Spleen (tissue), 11 donors: ENCODE measurements at regions not wholly inside any gene's neighbourhood (a gene's known extent, or its start where the extent isn't known, plus 50 kb on each side); places are given as distances from the start of the nearest gene placed in this dataset.

ENCODE experiments used
- DNase-seq: peaks from one replicate; pipeline ENCODE4 v3.0.0-alpha.2; 2020
- H3K27ac ChIP-seq, 8 donors: fragments of 200-600 bp; sonication (generic) in 7 of 8; 1 replicate in 4 of 8; 2 replicates in 4 of 8; pipeline versions ENCODE4 v1.5.0 to v1.8.0; 2016 to 2021; ENCODE audit warnings: inconsistent platforms in 4 of 8, mild to moderate bottlenecking in 4 of 8, moderate library complexity in 1 of 8
- H3K27me3 ChIP-seq, 7 donors: fragments of 200-600 bp; sonication (generic) in 6 of 7; replicated peaks in 1 of 7; 1 replicate in 4 of 7; 2 replicates in 3 of 7; pipeline versions ENCODE4 v1.5.0 to v1.8.0; 2016 to 2021; ENCODE audit warnings: inconsistent platforms in 3 of 7, mild to moderate bottlenecking in 1 of 7
- H3K36me3 ChIP-seq, 6 donors: fragments of 200-600 bp; sonication (generic) in 5 of 6; 1 replicate in 4 of 6; 2 replicates in 2 of 6; pipeline versions ENCODE4 v1.5.0 to v1.8.0; 2016 to 2021; ENCODE audit warnings: inconsistent platforms in 2 of 6
- H3K4me1 ChIP-seq, 6 donors: fragments of 200-600 bp; sonication (generic) in 5 of 6; 1 replicate in 3 of 6; 2 replicates in 3 of 6; pipeline versions ENCODE4 v1.5.0 to v1.8.0; 2016 to 2021; ENCODE audit warnings: inconsistent platforms in 3 of 6
- H3K4me3 ChIP-seq, 8 donors: fragments of 200-600 bp; sonication (generic) in 7 of 8; 1 replicate in 4 of 8; 2 replicates in 4 of 8; pipeline versions ENCODE4 v1.5.0 to v1.8.0; 2016 to 2021; ENCODE audit warnings: inconsistent platforms in 4 of 8, mild to moderate bottlenecking in 4 of 8, moderate library complexity in 2 of 8
- H3K9me3 ChIP-seq, 8 donors: fragments of 200-600 bp; sonication (generic) in 7 of 8; 1 replicate in 4 of 8; 2 replicates in 4 of 8; pipeline versions ENCODE4 v1.5.0 to v1.8.0; 2016 to 2021; ENCODE audit warnings: inconsistent platforms in 4 of 8
- POLR2A ChIP-seq, 3 donors: fragments of 450-650 bp; IDR thresholded peaks; one replicate each; pipeline ENCODE4 v1.5.1; 2017; ENCODE audit warnings: antibody characterized with exemption in 3 of 3, mild to moderate bottlenecking in 1 of 3
- POLR2AphosphoS5 ChIP-seq, 3 donors: sonication (generic); formaldehyde crosslinking; IDR thresholded peaks; one replicate each; pipeline ENCODE4 v1.5.1; 2017; ENCODE audit warnings: antibody characterized with exemption in 3 of 3
- WGBS, 5 donors: extraction: QIAGEN DNeasy Blood & Tissue Kit in 3 of 5; methylation state at CpG; one replicate each; pipeline versions ENCODE4 v1.1.5 to v1.1.7; 2013 to 2018; 5-methylcytosine and 5-hydroxymethylcytosine counted together
- intact Hi-C: fragments of 100-400 bp; cut with DNase I; formaldehyde crosslinking; loops from one replicate; pipeline ENCODE4 v1.15.0; 2023; ENCODE audit warnings: low total_unique reads
- TF ChIP-seq, protein P1 (sequence below), 11 experiments: fragments of 200-600 bp in 7 of 11; fragments of 450-650 bp in 4 of 11; sonication (generic) in 4 of 11; IDR thresholded peaks in 8 of 11; conservative IDR thresholded peaks in 3 of 11; 1 replicate in 7 of 11; 2 replicates in 4 of 11; pipeline versions ENCODE4 v1.4.0 to v1.8.0; 2016 to 2021; ENCODE audit warnings: antibody characterized with exemption in 11 of 11, inconsistent platforms in 4 of 11, mild to moderate bottlenecking in 1 of 11
- donor health status: healthy with polysubstance abuse.
- donor health status: DM: no; HTN: no; CAD: no; lungs with moderate emphysema.
- donor health status: DM: no; HTN: no; CAD: no.
- donor health status: Bipolar disorder and iron deficiency.
- donor health status: healthy.
- donor health status: DM: no; HTN: no; CAD: no.
- donor health status: DM: yes; HTN: yes; CAD: no.

DNA sequence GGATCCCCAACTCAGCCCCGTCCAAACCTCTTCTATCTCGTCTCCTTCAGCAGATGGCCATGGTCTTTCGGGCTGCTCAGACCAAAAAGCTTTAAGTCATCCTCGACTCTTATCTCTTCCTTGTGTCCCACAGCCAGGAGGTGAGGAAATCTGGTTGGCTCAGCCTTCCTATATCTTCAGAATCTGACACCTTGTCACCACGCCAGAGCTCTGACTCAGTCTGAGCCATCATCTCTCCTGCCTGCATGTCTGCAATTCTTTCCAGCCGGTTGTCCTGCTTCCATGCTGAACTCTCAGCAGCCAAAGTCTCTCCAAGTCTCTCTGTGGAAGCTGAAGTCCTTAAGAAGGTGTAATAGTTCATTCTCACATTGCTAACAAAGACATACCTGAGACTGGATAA is 419.3 kb upstream of the ADAMTS16 start:
- no peak overlapping the region for H3K27ac ChIP-seq
- TF ChIP-seq POLR2A (IDR thresholded peaks at IDR 0.05) = no peak
- no peak for TF ChIP-seq POLR2AphosphoS5 (IDR thresholded peaks at IDR 0.05)
- TF ChIP-seq, protein P1, sequence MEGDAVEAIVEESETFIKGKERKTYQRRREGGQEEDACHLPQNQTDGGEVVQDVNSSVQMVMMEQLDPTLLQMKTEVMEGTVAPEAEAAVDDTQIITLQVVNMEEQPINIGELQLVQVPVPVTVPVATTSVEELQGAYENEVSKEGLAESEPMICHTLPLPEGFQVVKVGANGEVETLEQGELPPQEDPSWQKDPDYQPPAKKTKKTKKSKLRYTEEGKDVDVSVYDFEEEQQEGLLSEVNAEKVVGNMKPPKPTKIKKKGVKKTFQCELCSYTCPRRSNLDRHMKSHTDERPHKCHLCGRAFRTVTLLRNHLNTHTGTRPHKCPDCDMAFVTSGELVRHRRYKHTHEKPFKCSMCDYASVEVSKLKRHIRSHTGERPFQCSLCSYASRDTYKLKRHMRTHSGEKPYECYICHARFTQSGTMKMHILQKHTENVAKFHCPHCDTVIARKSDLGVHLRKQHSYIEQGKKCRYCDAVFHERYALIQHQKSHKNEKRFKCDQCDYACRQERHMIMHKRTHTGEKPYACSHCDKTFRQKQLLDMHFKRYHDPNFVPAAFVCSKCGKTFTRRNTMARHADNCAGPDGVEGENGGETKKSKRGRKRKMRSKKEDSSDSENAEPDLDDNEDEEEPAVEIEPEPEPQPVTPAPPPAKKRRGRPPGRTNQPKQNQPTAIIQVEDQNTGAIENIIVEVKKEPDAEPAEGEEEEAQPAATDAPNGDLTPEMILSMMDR (IDR thresholded peaks at IDR 0.05 in 8 of 11, conservative IDR thresholded peaks at IDR 0.05 in 3 of 11) = no peak
- no peak overlapping the region for H3K4me3 ChIP-seq
- no peaks in the 10 kb centered on the region for H3K36me3 ChIP-seq
- H3K4me1 ChIP-seq = no peaks in the 10 kb centered on the region
- no peak for DNase-seq
- intact Hi-C loops = no loop called here
- 72 to 85% (median 79%) methylated on average over 6 of the region's 6 CpGs for WGBS, 5 donors
- H3K27me3 ChIP-seq = no peaks in the 10 kb centered on the region
- peaks cover 0 to 6% (median 0%) of the 10 kb centered on the region in 8 donors for H3K9me3 ChIP-seq

DNA sequence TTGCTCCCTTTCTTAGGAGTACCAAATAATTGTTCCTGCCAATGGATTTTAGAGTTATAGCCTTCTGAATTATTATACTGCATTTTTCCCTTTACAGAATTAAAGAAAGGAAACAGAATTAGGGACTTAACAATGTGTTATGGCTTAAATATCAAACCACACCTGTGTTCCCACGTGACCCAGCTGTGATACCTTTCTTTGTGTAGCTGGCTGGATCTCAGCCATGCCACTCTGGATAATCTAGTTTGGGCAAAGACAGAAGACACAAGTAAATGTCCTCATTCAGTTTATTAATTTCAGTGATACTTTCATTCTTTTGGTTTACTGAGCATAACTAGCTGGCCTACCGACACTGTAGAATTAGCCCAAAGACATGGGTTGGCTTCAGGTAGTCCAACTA is 417.2 kb upstream of the ADAMTS16 start:
- no peak for DNase-seq
- H3K27ac ChIP-seq = no peak overlapping the region
- no peak for TF ChIP-seq POLR2A (IDR thresholded peaks at IDR 0.05)
- TF ChIP-seq, protein P1 (IDR thresholded peaks at IDR 0.05 in 8 of 11, conservative IDR thresholded peaks at IDR 0.05 in 3 of 11) = no peak
- no peak for TF ChIP-seq POLR2AphosphoS5 (IDR thresholded peaks at IDR 0.05)
- H3K4me3 ChIP-seq = no peak overlapping the region
- intact Hi-C loops = no loop called here
- H3K27me3 ChIP-seq = no peaks in the 10 kb centered on the region
- 66 to 85% (median 74%) methylated on average over 2 of the region's 2 CpGs for WGBS, 5 donors
- no peaks in the 10 kb centered on the region for H3K4me1 ChIP-seq
- H3K36me3 ChIP-seq = no peaks in the 10 kb centered on the region
- peaks cover 0 to 6% (median 0%) of the 10 kb centered on the region in 8 donors for H3K9me3 ChIP-seq

DNA sequence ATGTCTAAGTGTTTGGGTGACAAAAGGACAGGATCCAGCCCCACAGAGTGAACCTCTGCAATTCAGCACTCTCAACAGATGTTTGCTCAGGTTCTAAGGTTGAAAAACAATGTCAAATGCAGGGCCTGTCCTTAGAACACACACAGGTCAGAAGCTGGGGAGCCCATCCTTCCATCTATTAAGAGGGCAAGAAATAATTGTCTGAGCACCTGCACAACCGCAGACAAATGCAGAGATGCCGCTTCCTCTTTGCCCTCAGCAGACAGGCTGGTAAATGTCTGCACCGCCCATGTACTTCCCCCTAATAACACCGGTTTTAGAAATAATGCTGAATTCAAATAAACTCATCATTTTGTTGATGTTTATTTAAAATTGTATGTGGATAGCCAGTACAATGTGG is 414.5 kb upstream of the ADAMTS16 start:
- 79 to 93% (median 83%) methylated on average over 4 of the region's 4 CpGs for WGBS, 5 donors

DNA sequence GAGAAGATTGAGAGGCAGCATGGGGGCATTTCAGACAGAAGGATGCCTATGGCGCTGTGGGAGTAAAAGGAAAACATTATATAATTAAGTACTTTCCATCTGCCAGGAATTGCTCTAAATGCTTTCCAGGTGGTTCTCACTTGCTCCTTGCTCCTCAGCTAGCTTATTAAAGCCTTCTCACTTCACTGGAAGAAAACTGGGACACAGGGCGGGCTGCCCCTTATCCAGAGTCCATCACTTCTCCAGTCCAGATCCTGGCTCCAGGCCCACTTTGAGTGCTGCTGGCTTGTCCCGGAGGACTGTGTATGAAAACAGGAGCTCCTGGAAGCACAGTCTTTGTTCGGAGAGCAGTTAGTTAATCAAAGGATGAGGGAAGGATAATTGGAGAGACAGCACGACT is 409.9 kb upstream of the ADAMTS16 start:
- no peak for TF ChIP-seq POLR2AphosphoS5 (IDR thresholded peaks at IDR 0.05)
- TF ChIP-seq POLR2A (IDR thresholded peaks at IDR 0.05) = no peak
- TF ChIP-seq, protein P1 (IDR thresholded peaks at IDR 0.05 in 8 of 11, conservative IDR thresholded peaks at IDR 0.05 in 3 of 11) = no peak
- H3K27me3 ChIP-seq = no peaks in the 10 kb centered on the region
- intact Hi-C loops = no loop called here
- H3K4me1 ChIP-seq = no peaks in the 10 kb centered on the region
- no peak overlapping the region for H3K27ac ChIP-seq
- peaks cover 0 to 3% (median 0%) of the 10 kb centered on the region in 8 donors for H3K9me3 ChIP-seq
- H3K36me3 ChIP-seq = no peaks in the 10 kb centered on the region
- no peak for DNase-seq
- no peak overlapping the region for H3K4me3 ChIP-seq
- 59 to 78% (median 70%) methylated on average over 5 of the region's 5 CpGs for WGBS, 5 donors

More for the DNA sequence above, 414.5 kb upstream of the ADAMTS16 start:
- Histone ChIP-seq H3K9me3 (peaks cover 0 to 6% (median 0%) of the 10 kb centered on the region in 8 donors), H3K4me1 (no peaks in the 10 kb centered on the region), H3K27me3 (no peaks in the 10 kb centered on the region), H3K27ac (no peak overlapping the region), H3K36me3 (no peaks in the 10 kb centered on the region), H3K4me3 (no peak overlapping the region)
- DNase-seq = no peak
- TF ChIP-seq POLR2AphosphoS5 (IDR thresholded peaks at IDR 0.05) = no peak
- TF ChIP-seq, protein P1 (IDR thresholded peaks at IDR 0.05 in 8 of 11, conservative IDR thresholded peaks at IDR 0.05 in 3 of 11) = no peak
- TF ChIP-seq POLR2A (IDR thresholded peaks at IDR 0.05) = no peak
- intact Hi-C loops = no loop called here
